ENCODE measurements at regions not wholly inside any gene's neighbourhood (a gene's known extent, or its start where the extent isn't known, plus 50 kb on each side); places are given as distances from the start of the nearest gene placed in this dataset.

DNA sequence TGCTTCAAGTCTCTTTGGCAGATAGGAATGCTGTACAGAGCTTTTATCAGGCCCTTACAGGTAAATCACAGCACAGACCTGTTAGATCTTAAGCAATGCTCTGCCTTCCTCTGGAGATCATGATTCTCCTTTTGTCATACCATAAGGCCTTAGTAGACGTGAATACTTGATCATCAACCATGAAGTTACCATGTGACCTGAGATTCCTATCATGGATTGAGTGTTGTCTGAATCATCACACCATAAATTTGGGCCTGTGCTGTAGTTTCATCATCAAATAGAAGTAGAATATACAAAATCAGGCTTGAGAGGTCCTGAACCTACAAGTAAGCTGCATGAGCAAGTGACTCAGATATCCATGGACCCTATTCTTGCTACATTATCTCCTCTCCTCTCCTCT lies 466.8 kb upstream of the INTU start:
- TF ChIP-seq POLR2A (IDR thresholded peaks at IDR 0.05; ENCODE audit: low read depth, low read length) = no peak
- no peak for TF ChIP-seq TAF1 (IDR thresholded peaks at IDR 0.05; ENCODE audit: low read depth, low read length)
- TF ChIP-seq POLR2AphosphoS5 (IDR thresholded peaks at IDR 0.05; ENCODE audit: low read depth, low read length) = no peak
- TF ChIP-seq POU2F2 (IDR thresholded peaks at IDR 0.05; ENCODE audit: low read depth, low read length) = no peak
- TF ChIP-seq PAX5 (IDR thresholded peaks at IDR 0.05; ENCODE audit: insufficient read depth, low read length, severe bottlenecking) = no peak
- TF ChIP-seq SPI1 (IDR thresholded peaks at IDR 0.05; ENCODE audit: low read depth, low read length) = no peak
- no peak for DNase-seq (ENCODE audit: insufficient read length, low spot score)
- no peak for FAIRE-seq

DNA sequence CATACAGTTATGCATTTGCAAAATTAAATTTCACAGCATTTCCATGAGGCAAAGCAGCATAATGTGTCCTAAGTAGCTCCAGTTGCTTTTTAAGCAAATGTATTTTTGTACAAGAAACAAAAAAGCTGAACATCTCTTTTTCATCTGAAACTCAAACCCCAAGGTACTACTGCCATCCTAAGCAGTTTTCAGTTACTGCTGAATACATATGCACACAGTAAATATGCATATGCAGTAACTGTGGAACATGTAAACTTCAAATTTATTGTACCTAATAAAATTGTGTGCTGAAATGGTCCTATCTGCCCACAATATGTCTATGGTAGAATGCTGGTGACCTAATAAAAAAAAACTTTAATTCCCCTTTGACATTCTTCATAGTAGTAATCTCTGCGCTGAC lies 458.6 kb upstream of the INTU start:
- no peak for FAIRE-seq
- no peak for DNase-seq (ENCODE audit: insufficient read length, low spot score)
- TF ChIP-seq SPI1 (IDR thresholded peaks at IDR 0.05; ENCODE audit: low read depth, low read length) (no peak), PAX5 (IDR thresholded peaks at IDR 0.05; ENCODE audit: insufficient read depth, low read length, severe bottlenecking) (no peak), TAF1 (IDR thresholded peaks at IDR 0.05; ENCODE audit: low read depth, low read length) (no peak), POLR2AphosphoS5 (IDR thresholded peaks at IDR 0.05; ENCODE audit: low read depth, low read length) (no peak), POLR2A (IDR thresholded peaks at IDR 0.05; ENCODE audit: low read depth, low read length) (no peak)

DNA sequence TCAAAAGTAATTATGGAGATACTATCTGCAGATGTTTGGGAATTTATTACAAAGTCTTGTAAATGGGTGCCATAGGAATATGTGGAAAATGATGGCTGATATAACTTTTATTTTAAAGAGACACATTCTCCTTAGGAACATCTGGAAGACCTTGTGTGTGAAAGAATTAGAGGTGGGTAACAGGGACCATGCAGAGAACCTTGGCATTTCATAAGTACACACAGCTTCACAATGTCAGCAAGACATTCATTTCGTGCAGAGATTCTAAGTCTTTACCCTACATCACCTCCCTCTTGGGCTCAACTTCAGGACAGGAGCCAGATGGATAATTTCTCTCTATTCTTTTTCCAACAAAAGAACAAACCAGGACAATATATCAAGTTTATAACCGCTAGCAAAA lies 458.1 kb upstream of the INTU start:
- no peak for TF ChIP-seq TAF1 (IDR thresholded peaks at IDR 0.05; ENCODE audit: low read depth, low read length)
- no peak for TF ChIP-seq PAX5 (IDR thresholded peaks at IDR 0.05; ENCODE audit: insufficient read depth, low read length, severe bottlenecking)
- DNase-seq (ENCODE audit: insufficient read length, low spot score) (no peak), FAIRE-seq (no peak)

DNA sequence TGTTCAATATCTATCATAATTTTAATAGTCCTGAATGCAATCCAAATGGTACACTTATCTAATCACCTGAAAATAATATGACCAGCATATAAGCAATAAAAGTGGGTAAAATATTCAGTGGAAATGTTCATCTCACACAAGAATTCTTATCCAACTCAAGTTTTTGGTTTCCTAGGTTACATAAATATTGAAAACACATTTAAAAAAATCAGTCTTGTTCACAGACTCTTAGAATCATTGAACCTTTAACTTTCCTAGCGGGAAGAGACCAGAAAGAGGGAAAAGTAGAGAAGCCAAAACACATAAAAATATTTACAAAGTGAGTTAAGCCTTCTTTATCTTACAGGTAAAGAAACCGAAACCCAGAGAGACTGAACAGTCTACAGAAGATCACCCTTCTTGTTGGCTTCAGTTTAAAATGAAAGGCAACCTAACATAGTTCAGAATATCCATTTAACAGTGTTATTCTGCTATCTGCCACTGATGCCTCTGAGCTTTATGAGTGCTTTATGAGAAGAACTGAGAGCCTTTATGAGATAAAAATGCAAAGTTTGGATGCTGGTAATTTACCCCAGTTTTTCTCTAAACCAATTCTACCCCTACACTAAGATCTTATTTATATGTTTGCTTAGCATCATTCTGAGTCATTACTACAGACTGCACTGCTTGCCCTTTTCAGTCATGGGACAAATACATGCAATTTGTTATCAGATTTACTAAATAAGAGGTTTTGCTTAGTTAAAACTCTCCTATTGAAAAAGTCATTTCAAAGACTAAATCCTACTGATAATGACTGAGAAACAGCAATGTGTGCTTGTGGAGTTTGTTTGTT lies 453.3 kb upstream of the INTU start:
- DNase-seq (ENCODE audit: insufficient read length, low spot score) = no peak
- TF ChIP-seq POLR2A (IDR thresholded peaks at IDR 0.05; ENCODE audit: low read depth, low read length) (no peak), SPI1 (IDR thresholded peaks at IDR 0.05; ENCODE audit: low read depth, low read length) (no peak), TAF1 (IDR thresholded peaks at IDR 0.05; ENCODE audit: low read depth, low read length) (no peak), POLR2AphosphoS5 (IDR thresholded peaks at IDR 0.05; ENCODE audit: low read depth, low read length) (no peak), PAX5 (IDR thresholded peaks at IDR 0.05; ENCODE audit: insufficient read depth, low read length, severe bottlenecking) (no peak), POU2F2 (IDR thresholded peaks at IDR 0.05; ENCODE audit: low read depth, low read length) (no peak)
- no peak for FAIRE-seq

DNA sequence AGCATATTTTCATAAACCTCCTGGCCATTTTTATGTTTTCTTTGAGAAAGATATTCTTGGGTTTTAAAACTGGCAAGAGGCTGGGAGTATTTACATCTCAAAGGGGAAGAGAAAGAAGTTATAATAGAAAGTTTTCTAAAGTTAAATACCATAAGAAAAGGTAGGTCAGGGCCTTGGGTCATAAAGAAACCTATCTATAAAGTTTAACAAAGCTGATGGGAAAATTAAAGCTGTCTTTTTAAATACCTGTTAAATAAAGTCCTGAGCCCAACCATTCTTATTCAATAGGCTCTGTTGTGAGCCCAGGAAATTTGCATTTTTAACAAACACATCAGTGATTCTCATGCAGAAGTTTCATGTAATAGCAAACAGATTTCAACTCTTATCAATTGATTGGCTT lies 451.8 kb upstream of the INTU start:
- TF ChIP-seq PAX5 (IDR thresholded peaks at IDR 0.05; ENCODE audit: insufficient read depth, low read length, severe bottlenecking) (no peak), SPI1 (IDR thresholded peaks at IDR 0.05; ENCODE audit: low read depth, low read length) (no peak), POLR2A (IDR thresholded peaks at IDR 0.05; ENCODE audit: low read depth, low read length) (no peak), TAF1 (IDR thresholded peaks at IDR 0.05; ENCODE audit: low read depth, low read length) (no peak), POU2F2 (IDR thresholded peaks at IDR 0.05; ENCODE audit: low read depth, low read length) (no peak), POLR2AphosphoS5 (IDR thresholded peaks at IDR 0.05; ENCODE audit: low read depth, low read length) (no peak)
- FAIRE-seq (no peak), DNase-seq (ENCODE audit: insufficient read length, low spot score) (no peak)

DNA sequence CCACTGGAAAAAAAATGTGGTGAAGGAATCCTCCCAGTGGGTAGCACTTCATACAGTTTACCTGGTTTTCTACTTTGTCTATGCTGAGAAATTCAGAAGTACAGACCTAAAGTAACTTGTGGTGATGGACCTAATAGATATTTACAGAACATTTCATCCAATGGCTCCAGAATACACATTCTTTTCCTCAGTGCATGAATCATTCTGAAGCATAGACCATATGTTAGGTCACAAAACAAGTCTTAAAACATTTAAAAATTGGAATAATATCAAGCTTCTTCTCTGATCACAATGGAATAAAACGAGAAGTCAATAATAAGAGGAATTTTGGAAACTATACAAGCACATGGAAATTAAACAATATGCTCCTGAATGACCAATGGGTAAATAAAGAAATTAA lies 450.1 kb upstream of the INTU start:
- DNase-seq (ENCODE audit: insufficient read length, low spot score) (no peak), FAIRE-seq (no peak)
- no peak for TF ChIP-seq POLR2AphosphoS5 (IDR thresholded peaks at IDR 0.05; ENCODE audit: low read depth, low read length)
- no peak for TF ChIP-seq SPI1 (IDR thresholded peaks at IDR 0.05; ENCODE audit: low read depth, low read length)
- no peak for TF ChIP-seq POLR2A (IDR thresholded peaks at IDR 0.05; ENCODE audit: low read depth, low read length)
- no peak for TF ChIP-seq TAF1 (IDR thresholded peaks at IDR 0.05; ENCODE audit: low read depth, low read length)
- TF ChIP-seq PAX5 (IDR thresholded peaks at IDR 0.05; ENCODE audit: insufficient read depth, low read length, severe bottlenecking) = no peak
- TF ChIP-seq POU2F2 (IDR thresholded peaks at IDR 0.05; ENCODE audit: low read depth, low read length) = no peak

DNA sequence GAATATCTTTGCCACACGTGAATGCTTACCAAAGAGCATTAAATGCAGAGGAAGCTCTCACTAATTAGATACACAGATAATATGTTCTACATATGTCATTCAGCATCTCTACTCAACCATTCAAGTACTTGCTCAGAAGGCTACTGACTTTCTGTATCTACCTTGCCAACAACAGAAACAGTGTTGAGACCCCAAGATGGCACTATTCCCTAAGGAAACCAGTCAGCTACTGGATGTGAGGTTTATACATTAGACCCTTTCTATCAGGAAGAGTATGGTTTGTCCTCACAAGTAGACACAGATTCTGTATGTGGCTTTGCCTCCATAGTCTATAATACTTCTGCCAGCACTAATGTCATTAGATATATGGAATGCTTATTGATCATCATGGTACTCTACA lies 443.9 kb upstream of the INTU start:
- TF ChIP-seq TAF1 (IDR thresholded peaks at IDR 0.05; ENCODE audit: low read depth, low read length) = no peak
- no peak for TF ChIP-seq PAX5 (IDR thresholded peaks at IDR 0.05; ENCODE audit: insufficient read depth, low read length, severe bottlenecking)
- no peak for TF ChIP-seq POLR2A (IDR thresholded peaks at IDR 0.05; ENCODE audit: low read depth, low read length)
- TF ChIP-seq POU2F2 (IDR thresholded peaks at IDR 0.05; ENCODE audit: low read depth, low read length) = no peak
- no peak for DNase-seq (ENCODE audit: insufficient read length, low spot score)
- FAIRE-seq = no peak

DNA sequence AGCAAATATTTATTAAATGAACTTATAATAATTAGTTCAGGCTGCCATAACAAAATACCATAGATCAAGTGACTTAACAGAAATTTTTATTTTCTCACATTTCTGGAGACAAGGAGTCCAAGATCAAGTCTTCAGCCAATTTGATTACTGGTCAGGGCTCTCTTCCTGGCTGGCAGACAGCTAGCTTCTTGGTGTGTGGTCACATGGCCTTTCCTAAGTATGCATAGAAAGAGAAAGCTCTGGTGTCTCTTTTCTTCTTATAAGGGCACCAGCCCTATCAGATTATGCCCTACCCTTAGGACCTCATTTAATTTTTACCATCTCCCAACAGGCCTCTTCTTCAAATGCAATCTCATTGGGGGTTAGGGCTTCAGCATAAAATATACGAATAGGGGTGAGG lies 438.5 kb upstream of the INTU start:
- TF ChIP-seq POLR2A (IDR thresholded peaks at IDR 0.05; ENCODE audit: low read depth, low read length) (no peak), TAF1 (IDR thresholded peaks at IDR 0.05; ENCODE audit: low read depth, low read length) (no peak), POU2F2 (IDR thresholded peaks at IDR 0.05; ENCODE audit: low read depth, low read length) (no peak), POLR2AphosphoS5 (IDR thresholded peaks at IDR 0.05; ENCODE audit: low read depth, low read length) (no peak), PAX5 (IDR thresholded peaks at IDR 0.05; ENCODE audit: insufficient read depth, low read length, severe bottlenecking) (no peak), SPI1 (IDR thresholded peaks at IDR 0.05; ENCODE audit: low read depth, low read length) (no peak)
- no peak for DNase-seq (ENCODE audit: insufficient read length, low spot score)
- FAIRE-seq = no peak

DNA sequence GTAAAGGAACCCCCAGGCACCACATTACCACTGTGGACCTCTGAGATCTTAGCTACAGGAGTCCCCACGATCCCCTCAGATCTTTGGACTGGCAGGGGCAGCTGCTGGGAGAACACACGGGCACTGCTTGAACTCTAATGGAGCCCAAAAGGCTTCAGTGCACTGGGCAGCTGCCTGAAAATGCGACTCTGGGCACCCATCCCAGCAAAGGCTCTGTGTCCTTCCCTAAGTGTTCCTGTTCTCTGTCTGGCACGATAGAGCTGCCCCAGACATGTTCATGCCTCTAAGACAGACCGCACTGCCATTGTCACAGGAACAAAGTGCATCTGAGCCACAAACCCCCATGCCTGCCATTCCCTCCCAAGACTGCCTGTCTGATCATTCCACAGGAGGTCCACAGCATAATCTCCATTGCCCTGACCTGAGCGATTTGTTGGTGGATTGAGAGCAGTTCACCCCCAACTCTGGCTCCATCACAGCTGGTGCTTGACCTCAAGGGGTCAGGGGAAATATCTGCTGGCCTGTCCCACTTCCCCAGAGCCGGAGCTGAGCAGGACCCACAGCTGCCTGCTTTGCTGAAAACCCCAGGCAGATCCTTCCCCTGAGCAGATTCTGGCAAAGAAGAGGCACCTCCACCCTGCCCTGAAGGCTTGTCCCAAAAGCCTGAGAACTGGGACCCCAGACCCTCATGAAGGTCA lies 436.0 kb upstream of the INTU start:
- DNase-seq (ENCODE audit: insufficient read length, low spot score) = no peak
- FAIRE-seq = no peak
- TF ChIP-seq TAF1 (IDR thresholded peaks at IDR 0.05; ENCODE audit: low read depth, low read length) (no peak), POLR2AphosphoS5 (IDR thresholded peaks at IDR 0.05; ENCODE audit: low read depth, low read length) (no peak), POU2F2 (IDR thresholded peaks at IDR 0.05; ENCODE audit: low read depth, low read length) (no peak), POLR2A (IDR thresholded peaks at IDR 0.05; ENCODE audit: low read depth, low read length) (no peak), SPI1 (IDR thresholded peaks at IDR 0.05; ENCODE audit: low read depth, low read length) (no peak), PAX5 (IDR thresholded peaks at IDR 0.05; ENCODE audit: insufficient read depth, low read length, severe bottlenecking) (no peak)
